ENCODE measurements at regions not wholly inside any gene's neighbourhood (a gene's known extent, or its start where the extent isn't known, plus 50 kb on each side); places are given as distances from the start of the nearest gene placed in this dataset.

- no peak overlapping the region for H3K4me3 ChIP-seq (ENCODE audit: low read depth, low read length)
- TF ChIP-seq CTCF (IDR thresholded peaks at IDR 0.05; ENCODE audit: low read depth, low read length), result no peak
Measured at GRCh38 chr1:200334661-200335256, 75.1 kb downstream of the ZNF281 start.

DNA sequence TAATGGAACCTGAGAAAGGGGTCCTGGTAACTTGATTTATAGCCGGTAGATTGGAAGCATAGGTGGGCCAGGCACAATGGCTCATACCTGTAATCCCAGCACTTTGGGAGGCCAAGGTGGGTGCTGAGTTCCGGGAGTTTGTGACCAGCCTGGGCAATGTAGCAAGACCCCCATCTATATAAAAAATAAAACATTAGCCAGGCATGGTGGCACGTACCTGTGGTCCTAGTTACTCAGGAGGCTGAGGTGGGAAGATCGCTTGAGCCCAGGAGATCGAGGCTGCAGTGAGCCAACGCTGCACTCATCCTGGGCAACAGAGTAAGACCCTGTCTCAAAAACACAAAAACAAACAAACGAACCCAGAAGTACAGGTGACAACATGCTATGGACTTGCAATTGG is 76.5 kb downstream of the ZNF281 start:
- no peak overlapping the region for H3K4me3 ChIP-seq (ENCODE audit: low read depth, low read length)
- no peak for TF ChIP-seq CTCF (IDR thresholded peaks at IDR 0.05; ENCODE audit: low read depth, low read length)

- no peak for TF ChIP-seq CTCF (IDR thresholded peaks at IDR 0.05; ENCODE audit: low read depth, low read length)
- H3K4me3 ChIP-seq (ENCODE audit: low read depth, low read length), result no peak overlapping the region
Measured at GRCh38 chr1:200332716-200333115, 77.1 kb downstream of the ZNF281 start.

- TF ChIP-seq CTCF (IDR thresholded peaks at IDR 0.05; ENCODE audit: low read depth, low read length), result no peak
- H3K4me3 ChIP-seq (ENCODE audit: low read depth, low read length), result no peak overlapping the region
Measured at GRCh38 chr1:200330741-200331428, 79.0 kb downstream of the ZNF281 start.

DNA sequence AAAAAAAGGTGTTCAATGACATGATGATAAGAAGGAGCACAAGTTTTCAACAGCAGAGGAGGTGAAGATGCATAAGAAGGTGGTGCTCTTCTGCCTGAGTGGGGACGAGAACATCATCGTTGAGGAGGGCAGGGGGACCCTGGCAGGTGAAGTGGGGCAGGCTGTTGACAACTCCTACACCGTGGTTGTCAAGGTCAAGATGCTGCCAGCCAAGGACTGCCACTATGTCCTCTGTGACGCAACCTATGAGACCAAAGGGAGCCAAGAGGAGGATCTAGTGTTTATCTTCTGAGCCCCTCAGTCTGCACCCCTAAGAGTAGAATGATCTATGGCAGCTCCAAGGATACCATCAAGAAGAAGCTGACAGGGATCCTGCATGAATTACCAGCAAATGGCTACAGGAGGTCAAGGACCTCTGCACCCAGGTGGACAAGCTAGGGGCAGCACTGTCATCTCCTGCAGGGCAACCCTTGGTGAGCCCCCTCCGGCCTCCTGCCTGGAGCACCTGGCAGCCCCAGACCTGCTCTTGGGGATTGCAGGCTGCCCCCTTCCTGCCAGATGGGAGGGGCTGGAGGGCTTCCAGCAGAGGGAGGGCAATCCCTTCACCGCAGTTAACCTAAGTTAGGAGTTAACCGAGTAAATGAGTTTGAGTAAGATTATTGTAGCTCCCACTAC is 80.5 kb downstream of the ZNF281 start:
- no peak overlapping the region for H3K4me3 ChIP-seq (ENCODE audit: low read depth, low read length)
- no peak for TF ChIP-seq CTCF (IDR thresholded peaks at IDR 0.05; ENCODE audit: low read depth, low read length)

- no peak overlapping the region for H3K4me3 ChIP-seq (ENCODE audit: low read depth, low read length)
- no peak for TF ChIP-seq CTCF (IDR thresholded peaks at IDR 0.05; ENCODE audit: low read depth, low read length)
Measured at GRCh38 chr1:200328379-200328778, 81.5 kb downstream of the ZNF281 start.

DNA sequence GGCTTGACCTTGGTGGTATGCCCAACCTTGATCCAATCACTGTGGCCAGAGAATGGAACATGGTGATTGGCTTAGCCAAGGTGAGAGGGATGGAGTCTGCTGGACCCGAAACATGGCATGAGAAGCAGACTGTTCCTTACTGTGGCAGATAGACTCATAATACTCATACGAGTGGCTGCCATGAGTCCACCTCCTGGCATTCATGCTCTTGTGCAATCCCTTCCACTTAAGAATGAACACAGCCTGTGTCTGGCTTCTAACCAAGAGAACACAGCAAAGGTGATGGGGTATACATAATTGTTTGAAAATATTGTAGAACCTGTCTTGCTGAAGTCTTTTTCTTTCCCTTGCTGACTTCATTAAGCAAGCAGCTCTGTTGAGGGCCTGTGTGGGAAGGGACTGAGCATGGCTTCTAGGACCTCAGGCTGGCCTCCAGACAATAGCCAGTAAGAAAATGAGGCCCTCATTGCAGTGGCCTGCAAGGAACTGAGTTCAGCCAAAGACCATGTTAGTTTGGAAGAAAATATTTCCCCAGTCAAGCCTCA is 85.9 kb downstream of the ZNF281 start:
- TF ChIP-seq CTCF (IDR thresholded peaks at IDR 0.05; ENCODE audit: low read depth, low read length), result no peak
- no peak overlapping the region for H3K4me3 ChIP-seq (ENCODE audit: low read depth, low read length)

All from WI38 (cell line).